SIG-M5 treated with dmso at 0.1 percent for 504 hours (cell line): ENCODE measurements at regions not wholly inside any gene's neighbourhood (a gene's known extent, or its start where the extent isn't known, plus 50 kb on each side); places are given as distances from the start of the nearest gene placed in this dataset.
"Not testable (repeated sequence)": the region's sequence is repeated elsewhere in the genome, so short reads cannot be mapped to it uniquely, and the experiment has no call there.

Experiments
- DNase-seq: peaks from one replicate; lab custom pipeline; 2025; ENCODE audit not compliant: unreplicated experiment; lab: John Stamatoyannopoulos, UW

GRCh38 chr3:190193210-190193609, 72.5 kb upstream of the P3H2 start:
- no peak for DNase-seq

- no peak for DNase-seq
Observed at GRCh38 chr3:190192739-190193138, 72.0 kb upstream of the P3H2 start.

GRCh38 chr3:190192087-190192486, 71.4 kb upstream of the P3H2 start:
- no peak for DNase-seq

GRCh38 chr3:190188197-190188596, 67.5 kb upstream of the P3H2 start:
- no peak for DNase-seq

- no peak for DNase-seq
Observed at GRCh38 chr3:190183121-190183520, 62.4 kb upstream of the P3H2 start.

- DNase-seq: no peak
Observed at GRCh38 chr3:190182418-190183043, 61.8 kb upstream of the P3H2 start.

- DNase-seq: no peak
Observed at GRCh38 chr3:190180268-190180667, 59.6 kb upstream of the P3H2 start.

- no peak for DNase-seq
Observed at GRCh38 chr3:190178779-190179178, 58.1 kb upstream of the P3H2 start.

- not testable (repeated sequence) for DNase-seq
Observed at GRCh38 chr3:190176933-190177525, 56.3 kb upstream of the P3H2 start.

GRCh38 chr3:190176106-190176505, 55.4 kb upstream of the P3H2 start:
- not testable (repeated sequence) for DNase-seq

GRCh38 chr3:190175490-190175889, 54.8 kb upstream of the P3H2 start:
- DNase-seq: no peak

GRCh38 chr3:190174471-190174870, 53.8 kb upstream of the P3H2 start:
- no peak for DNase-seq

- no peak for DNase-seq
Observed at GRCh38 chr3:190173426-190173825, 52.7 kb upstream of the P3H2 start.

GRCh38 chr3:190172751-190173150, 52.1 kb upstream of the P3H2 start:
- DNase-seq: no peak
